ENCODE measurements at regions not wholly inside any gene's neighbourhood (a gene's known extent, or its start where the extent isn't known, plus 50 kb on each side); places are given as distances from the start of the nearest gene placed in this dataset.

DNA sequence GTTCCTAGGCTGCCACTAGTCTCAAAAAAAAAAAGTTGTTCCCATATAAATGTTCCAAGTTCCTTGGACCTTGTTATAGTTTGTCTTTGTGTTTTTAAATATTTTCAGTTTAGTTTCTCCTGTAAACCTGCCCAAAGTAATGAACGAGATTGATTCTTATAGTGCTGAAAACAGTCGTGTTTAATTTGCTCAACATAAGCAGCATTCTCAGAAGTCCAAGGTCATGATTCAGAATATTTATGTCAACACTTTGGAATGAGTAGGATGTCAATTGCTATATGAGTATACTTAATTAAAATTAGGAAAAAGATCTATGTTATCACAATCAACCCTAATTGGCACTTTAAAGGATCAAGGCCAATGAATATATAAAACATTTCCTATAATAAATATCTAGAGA is 510.9 kb downstream of the PPP4R3C start:
- Histone ChIP-seq H3K9me3 (ENCODE audit: low read length) (no peaks in the 10 kb centered on the region), H3K27me3 (ENCODE audit: insufficient read depth, low read length) (no peaks in the 10 kb centered on the region), H3K79me2 (ENCODE audit: insufficient read depth, low read length) (no peaks in the 10 kb centered on the region), H3K4me2 (ENCODE audit: low read length) (no peak overlapping the region), H3F3A (ENCODE audit: insufficient read depth, low read length) (no peaks in the 10 kb centered on the region), H3K4me1 (ENCODE audit: insufficient read depth, low read length, severe bottlenecking) (no peaks in the 10 kb centered on the region), H3K9me2 (ENCODE audit: low read depth, low read length) (no peaks in the 10 kb centered on the region), H3K9ac (ENCODE audit: low read length) (no peak overlapping the region), H3K27ac (ENCODE audit: low read depth, low read length, poor library complexity, severe bottlenecking) (no peak overlapping the region), H2AFZ (ENCODE audit: low read length) (no peak overlapping the region), H4K20me1 (ENCODE audit: insufficient read depth, low read length) (no peaks in the 10 kb centered on the region), H3K36me3 (ENCODE audit: insufficient read depth, low read length) (no peaks in the 10 kb centered on the region), H3K4me3 (ENCODE audit: low read depth, low read length, poor library complexity, severe bottlenecking) (no peak overlapping the region)
- TF ChIP-seq EZH2 (IDR thresholded peaks at IDR 0.05; ENCODE audit: borderline replicate concordance, low read length), result no peak
- TF ChIP-seq, protein P1, sequence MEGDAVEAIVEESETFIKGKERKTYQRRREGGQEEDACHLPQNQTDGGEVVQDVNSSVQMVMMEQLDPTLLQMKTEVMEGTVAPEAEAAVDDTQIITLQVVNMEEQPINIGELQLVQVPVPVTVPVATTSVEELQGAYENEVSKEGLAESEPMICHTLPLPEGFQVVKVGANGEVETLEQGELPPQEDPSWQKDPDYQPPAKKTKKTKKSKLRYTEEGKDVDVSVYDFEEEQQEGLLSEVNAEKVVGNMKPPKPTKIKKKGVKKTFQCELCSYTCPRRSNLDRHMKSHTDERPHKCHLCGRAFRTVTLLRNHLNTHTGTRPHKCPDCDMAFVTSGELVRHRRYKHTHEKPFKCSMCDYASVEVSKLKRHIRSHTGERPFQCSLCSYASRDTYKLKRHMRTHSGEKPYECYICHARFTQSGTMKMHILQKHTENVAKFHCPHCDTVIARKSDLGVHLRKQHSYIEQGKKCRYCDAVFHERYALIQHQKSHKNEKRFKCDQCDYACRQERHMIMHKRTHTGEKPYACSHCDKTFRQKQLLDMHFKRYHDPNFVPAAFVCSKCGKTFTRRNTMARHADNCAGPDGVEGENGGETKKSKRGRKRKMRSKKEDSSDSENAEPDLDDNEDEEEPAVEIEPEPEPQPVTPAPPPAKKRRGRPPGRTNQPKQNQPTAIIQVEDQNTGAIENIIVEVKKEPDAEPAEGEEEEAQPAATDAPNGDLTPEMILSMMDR (IDR thresholded peaks at IDR 0.05; ENCODE audit: low read length), result no peak

DNA sequence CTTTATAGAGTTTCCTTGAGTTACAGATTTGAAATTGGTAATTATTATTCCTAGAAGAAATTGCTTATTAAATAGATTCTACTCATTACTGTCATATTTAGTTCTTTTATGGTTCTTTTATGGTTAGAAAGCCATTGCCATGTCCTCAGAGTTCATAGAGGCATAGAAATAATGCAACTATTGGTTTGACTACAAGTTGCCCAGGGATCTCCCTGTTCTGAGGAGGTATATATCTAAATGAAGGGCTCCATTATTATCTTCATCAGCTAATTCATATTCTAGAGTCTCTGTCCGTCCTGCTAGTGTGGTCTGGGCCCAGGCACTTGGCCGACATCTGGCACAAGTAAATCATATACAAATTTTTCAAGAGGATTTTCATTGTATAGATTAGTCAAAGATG is 535.7 kb downstream of the PPP4R3C start:
- H4K20me1 ChIP-seq (ENCODE audit: insufficient read depth, low read length), result no peaks in the 10 kb centered on the region
- no peak overlapping the region for H3K4me3 ChIP-seq (ENCODE audit: low read depth, low read length, poor library complexity, severe bottlenecking)
- no peak overlapping the region for H2AFZ ChIP-seq (ENCODE audit: low read length)
- H3K4me2 ChIP-seq (ENCODE audit: low read length), result no peak overlapping the region
- no peaks in the 10 kb centered on the region for H3F3A ChIP-seq (ENCODE audit: insufficient read depth, low read length)
- no peaks in the 10 kb centered on the region for H3K9me3 ChIP-seq (ENCODE audit: low read length)
- H3K9ac ChIP-seq (ENCODE audit: low read length), result no peak overlapping the region
- no peak for TF ChIP-seq EZH2 (IDR thresholded peaks at IDR 0.05; ENCODE audit: borderline replicate concordance, low read length)
- TF ChIP-seq, protein P1 (IDR thresholded peaks at IDR 0.05; ENCODE audit: low read length), result no peak
- no peaks in the 10 kb centered on the region for H3K9me2 ChIP-seq (ENCODE audit: low read depth, low read length)
- H3K27ac ChIP-seq (ENCODE audit: low read depth, low read length, poor library complexity, severe bottlenecking), result no peak overlapping the region
- H3K36me3 ChIP-seq (ENCODE audit: insufficient read depth, low read length), result no peaks in the 10 kb centered on the region
- no peaks in the 10 kb centered on the region for H3K27me3 ChIP-seq (ENCODE audit: insufficient read depth, low read length)
- H3K79me2 ChIP-seq (ENCODE audit: insufficient read depth, low read length), result no peaks in the 10 kb centered on the region
- H3K4me1 ChIP-seq (ENCODE audit: insufficient read depth, low read length, severe bottlenecking), result no peaks in the 10 kb centered on the region

DNA sequence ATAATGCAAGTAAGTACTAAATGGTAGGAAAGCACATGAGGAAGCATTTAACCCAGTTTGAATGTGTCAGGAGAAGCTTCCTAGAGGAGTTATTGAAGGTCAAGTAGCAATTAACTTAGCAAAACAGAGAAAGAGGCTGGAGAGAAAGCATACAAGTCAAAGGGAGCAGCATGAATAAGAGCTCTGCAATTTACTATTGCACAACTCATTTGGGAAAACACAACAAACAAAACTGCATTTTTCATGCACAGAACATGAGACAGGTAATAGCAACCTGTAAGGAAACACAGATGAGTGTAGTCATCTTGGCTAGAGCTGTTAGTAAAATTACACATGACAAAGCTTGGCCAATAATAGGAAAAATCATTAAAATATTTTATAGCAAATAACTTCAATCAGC is 538.1 kb downstream of the PPP4R3C start:
- Histone ChIP-seq H3K4me3 (ENCODE audit: low read depth, low read length, poor library complexity, severe bottlenecking) (no peak overlapping the region), H3K4me2 (ENCODE audit: low read length) (no peak overlapping the region), H3K27ac (ENCODE audit: low read depth, low read length, poor library complexity, severe bottlenecking) (no peak overlapping the region), H3K79me2 (ENCODE audit: insufficient read depth, low read length) (no peaks in the 10 kb centered on the region), H3K27me3 (ENCODE audit: insufficient read depth, low read length) (no peaks in the 10 kb centered on the region), H3K36me3 (ENCODE audit: insufficient read depth, low read length) (no peaks in the 10 kb centered on the region), H3K4me1 (ENCODE audit: insufficient read depth, low read length, severe bottlenecking) (no peaks in the 10 kb centered on the region), H4K20me1 (ENCODE audit: insufficient read depth, low read length) (no peaks in the 10 kb centered on the region), H3F3A (ENCODE audit: insufficient read depth, low read length) (no peaks in the 10 kb centered on the region), H3K9me3 (ENCODE audit: low read length) (no peaks in the 10 kb centered on the region), H2AFZ (ENCODE audit: low read length) (no peak overlapping the region), H3K9me2 (ENCODE audit: low read depth, low read length) (no peaks in the 10 kb centered on the region), H3K9ac (ENCODE audit: low read length) (no peak overlapping the region)
- no peak for TF ChIP-seq EZH2 (IDR thresholded peaks at IDR 0.05; ENCODE audit: borderline replicate concordance, low read length)
- TF ChIP-seq, protein P1 (IDR thresholded peaks at IDR 0.05; ENCODE audit: low read length), result no peak

All from OCI-LY1 (cell line).